H1 (cell line): ENCODE measurements at regions not wholly inside any gene's neighbourhood (a gene's known extent, or its start where the extent isn't known, plus 50 kb on each side); places are given as distances from the start of the nearest gene placed in this dataset.

ENCODE experiments used
- CTCF ChIA-PET: fragments of 300-600 bp; sonication (Branson Sonifier 250); formaldehyde crosslinking; loops from one replicate; lab custom pipeline; 2021; ENCODE audit not compliant: partially characterized antibody; lab: Charles Lee
- POLR2A ChIA-PET: fragments of 300-600 bp; sonication (Branson Sonifier 250); formaldehyde crosslinking; loops from one replicate; lab custom pipeline; 2021; ENCODE audit warnings: inconsistent platforms; ENCODE audit not compliant: partially characterized antibody; lab: Charles Lee
- DNase-seq, 2 experiments: peaks; one replicate each; pipeline versions ENCODE4 v3.0.0 to v3.0.0-alpha.2; 2010 to 2022; ENCODE audit warnings: low spot score in 2 of 2, low read depth in 1 of 2, mixed read lengths in 1 of 2
- FAIRE-seq: peaks from 2 replicates; lab custom pipeline; 2011; peaks lifted over from hg19 to GRCh38; lab: Jason Lieb, UNC
- H2AFZ ChIP-seq: 2 replicates; pipeline ENCODE4 v1.8.1; 2012; ENCODE audit warnings: low read length, inconsistent platforms
- H2AK5ac ChIP-seq: 2 replicates; pipeline ENCODE4 v1.6.1; 2013; ENCODE audit warnings: low read depth, low read length
- H2BK120ac ChIP-seq: replicated peaks from 2 replicates; pipeline ENCODE3; 2013; ENCODE audit warnings: low read depth, low read length, inconsistent platforms
- H2BK12ac ChIP-seq: 2 replicates; pipeline ENCODE4 v1.6.1; 2013; ENCODE audit warnings: low read depth, low read length
- H2BK15ac ChIP-seq: 2 replicates; pipeline ENCODE4 v1.6.1; 2013; ENCODE audit warnings: low read length
- H2BK20ac ChIP-seq: 2 replicates; pipeline ENCODE4 v1.6.1; 2013; ENCODE audit warnings: low read length
- H2BK5ac ChIP-seq: 2 replicates; pipeline ENCODE4 v1.6.1; 2013; ENCODE audit warnings: low read depth, low read length
- H3K14ac ChIP-seq: 2 replicates; pipeline ENCODE4 v1.6.1; 2013; ENCODE audit warnings: inconsistent platforms; ENCODE audit not compliant: insufficient read length
- H3K18ac ChIP-seq: 2 replicates; pipeline ENCODE4 v1.6.1; 2013; ENCODE audit warnings: low read length; ENCODE audit errors: extremely low read depth
- H3K23ac ChIP-seq: 2 replicates; pipeline ENCODE4 v1.6.1; 2013; ENCODE audit warnings: inconsistent platforms; ENCODE audit not compliant: insufficient read length
- H3K23me2 ChIP-seq: 2 replicates; pipeline ENCODE4 v1.6.1; 2013; ENCODE audit warnings: low read depth, low read length
- H3K27ac ChIP-seq: 2 replicates; pipeline ENCODE4 v1.6.1; 2011; ENCODE audit warnings: low read depth, low read length, inconsistent platforms
- H3K27me3 ChIP-seq, 4 experiments: replicated peaks in 1 of 4; 1 replicate in 1 of 4; 2 replicates in 3 of 4; pipeline versions ENCODE4 v1.6.1 to v1.8.1; 2011 to 2013; ENCODE audit warnings: low read length in 3 of 4, mild to moderate bottlenecking in 3 of 4, inconsistent platforms in 2 of 4, mixed read lengths in 2 of 4, moderate library complexity in 1 of 4; ENCODE audit not compliant: control insufficient read depth in 3 of 4, insufficient read depth in 3 of 4; ENCODE audit errors: extremely low read depth in 1 of 4
- H3K36me3 ChIP-seq, 4 experiments: 2 replicates each; pipeline versions ENCODE4 v1.6.1 to v1.8.1; 2011 to 2013; ENCODE audit warnings: mild to moderate bottlenecking in 4 of 4, low read length in 3 of 4, moderate library complexity in 2 of 4, control low read depth in 1 of 4, inconsistent platforms in 1 of 4; ENCODE audit not compliant: insufficient read depth in 4 of 4, control insufficient read depth in 2 of 4
- H3K4ac ChIP-seq: replicated peaks from 2 replicates; pipeline ENCODE3; 2013; ENCODE audit warnings: low read length, low read depth, mixed read lengths, inconsistent platforms; ENCODE audit not compliant: insufficient read length
- H3K4me1 ChIP-seq, 4 experiments: replicated peaks in 1 of 4; 1 replicate in 1 of 4; 2 replicates in 3 of 4; pipeline versions ENCODE4 v1.6.1 to v1.8.1; 2011 to 2013; ENCODE audit warnings: low read length in 3 of 4, inconsistent platforms in 2 of 4, mixed read lengths in 1 of 4; ENCODE audit not compliant: insufficient read depth in 4 of 4, control insufficient read depth in 3 of 4
- H3K4me2 ChIP-seq, 2 experiments: 2 replicates each; pipeline versions ENCODE4 v1.6.1 to v1.8.1; 2011 to 2013; ENCODE audit warnings: low read depth in 2 of 2, low read length in 2 of 2, control low read depth in 1 of 2, inconsistent platforms in 1 of 2, mild to moderate bottlenecking in 1 of 2; ENCODE audit not compliant: insufficient read depth in 1 of 2
- H3K4me3 ChIP-seq, 4 experiments: fragments of 200-600, 300-600 bp in 1 of 4; sonication (generic), shearing (Covaris generic), sonication (Bioruptor Twin) in 1 of 4; 2 replicates each; pipeline versions ENCODE4 v1.5.1 to v1.8.1; 2011 to 2016; ENCODE audit warnings: low read length in 4 of 4, low read depth in 3 of 4, control low read depth in 2 of 4, inconsistent platforms in 2 of 4, mild to moderate bottlenecking in 2 of 4, mixed read lengths in 1 of 4, moderate library complexity in 1 of 4; ENCODE audit not compliant: insufficient read depth in 2 of 4; ENCODE audit errors: extremely low read depth in 1 of 4
- H3K56ac ChIP-seq: replicated peaks from 2 replicates; pipeline ENCODE3; 2013; ENCODE audit warnings: low read depth, mild to moderate bottlenecking, mixed read lengths, low read length, inconsistent platforms; ENCODE audit not compliant: insufficient read length
- H3K79me1 ChIP-seq: 2 replicates; pipeline ENCODE4 v1.6.1; 2013; ENCODE audit warnings: low read depth, low read length, control low read depth
- H3K79me2 ChIP-seq, 2 experiments: 2 replicates each; pipeline versions ENCODE4 v1.6.1 to v1.8.1; 2012 to 2013; ENCODE audit warnings: low read length in 2 of 2, mild to moderate bottlenecking in 2 of 2, inconsistent platforms in 1 of 2; ENCODE audit not compliant: insufficient read depth in 2 of 2, control insufficient read depth in 1 of 2
- H3K9ac ChIP-seq, 4 experiments: replicated peaks in 1 of 4; 1 replicate in 1 of 4; 2 replicates in 3 of 4; pipeline versions ENCODE4 v1.6.1 to v1.8.1; 2011 to 2013; ENCODE audit warnings: low read depth in 3 of 4, low read length in 3 of 4, control low read depth in 2 of 4, mild to moderate bottlenecking in 2 of 4, moderate library complexity in 2 of 4, inconsistent platforms in 1 of 4; ENCODE audit errors: extremely low read depth in 1 of 4
- H3K9me3 ChIP-seq, 2 experiments: 2 replicates each; pipeline versions ENCODE4 v1.6.1 to v1.8.1; 2012 to 2013; ENCODE audit warnings: mild to moderate bottlenecking in 2 of 2, moderate library complexity in 2 of 2, control low read depth in 1 of 2, inconsistent platforms in 1 of 2, low read depth in 1 of 2, low read length in 1 of 2, mixed read lengths in 1 of 2; ENCODE audit not compliant: insufficient read depth in 2 of 2
- H4K20me1 ChIP-seq, 2 experiments: replicated peaks in 1 of 2; 2 replicates each; pipeline versions ENCODE3 to v1.8.1; 2011 to 2013; ENCODE audit warnings: inconsistent platforms in 2 of 2, low read length in 2 of 2, mild to moderate bottlenecking in 1 of 2; ENCODE audit not compliant: insufficient read depth in 2 of 2, control insufficient read depth in 1 of 2
- H4K5ac ChIP-seq: 2 replicates; pipeline ENCODE4 v1.6.1; 2013; ENCODE audit warnings: low read length, low read depth, mixed read lengths, inconsistent platforms; ENCODE audit not compliant: insufficient read length
- H4K8ac ChIP-seq: 2 replicates; pipeline ENCODE4 v1.8.0; 2013; ENCODE audit warnings: mild to moderate bottlenecking, moderate library complexity, low read length, inconsistent platforms; ENCODE audit not compliant: insufficient read depth; ENCODE audit errors: extremely low read depth
- H4K91ac ChIP-seq: replicated peaks from 2 replicates; pipeline ENCODE3; 2013; ENCODE audit warnings: low read length, mixed read lengths, inconsistent platforms; ENCODE audit not compliant: insufficient read length
- BACH1 ChIP-seq: IDR thresholded peaks from 2 replicates; pipeline ENCODE4 v1.6.1; 2012; ENCODE audit warnings: low read length, improper control_type of control experiment
- CHD2 ChIP-seq: IDR thresholded peaks from 2 replicates; pipeline ENCODE4 v1.6.1; 2012; ENCODE audit warnings: low read length, improper control_type of control experiment
- EZH2 ChIP-seq: fragments of 200-600 bp; sonication (generic); IDR thresholded peaks from 2 replicates; pipeline ENCODE4 v1.7.1; 2012; ENCODE audit warnings: low read depth, mild to moderate bottlenecking, moderate library complexity, low read length, inconsistent platforms; ENCODE audit not compliant: severe bottlenecking
- GABPA ChIP-seq: IDR thresholded peaks from 2 replicates; pipeline ENCODE4 v1.6.1; 2011; ENCODE audit warnings: mild to moderate bottlenecking, low read length, moderate library complexity, borderline replicate concordance; ENCODE audit not compliant: insufficient read depth
- KDM4A ChIP-seq: IDR thresholded peaks from one replicate; pipeline ENCODE4 v1.7.1; 2012; ENCODE audit warnings: low read depth, mild to moderate bottlenecking, moderate library complexity, low read length, inconsistent platforms; ENCODE audit not compliant: severe bottlenecking
- KDM5A ChIP-seq: fragments of 200-600 bp; IDR thresholded peaks from 2 replicates; pipeline ENCODE4 v1.7.1; 2012; ENCODE audit warnings: mild to moderate bottlenecking, low read length, inconsistent platforms, mixed read lengths
- MAFK ChIP-seq: IDR thresholded peaks from 2 replicates; pipeline ENCODE4 v1.6.1; 2012; ENCODE audit warnings: low read depth, mild to moderate bottlenecking, improper control_type of control experiment, low read length
- MAX ChIP-seq: IDR thresholded peaks from 2 replicates; pipeline ENCODE4 v1.6.1; 2012; ENCODE audit warnings: inconsistent platforms
- RBBP5 ChIP-seq: IDR thresholded peaks from 2 replicates; pipeline ENCODE4 v1.7.1; 2012; ENCODE audit warnings: low read depth, mild to moderate bottlenecking, inconsistent platforms, low read length, moderate library complexity, borderline replicate concordance
- RNF2 ChIP-seq: fragments of 200-900, 300-1000 bp; sonication (generic); IDR thresholded peaks from 2 replicates; pipeline ENCODE4 v1.7.1; 2016; ENCODE audit warnings: borderline replicate concordance, low read depth, mild to moderate bottlenecking, antibody characterized with exemption, low read length; ENCODE audit not compliant: poor library complexity, severe bottlenecking; ENCODE audit errors: missing control alignments
- SIRT6 ChIP-seq: IDR thresholded peaks from one replicate; pipeline ENCODE4 v1.7.1; 2012; ENCODE audit warnings: low read length, inconsistent platforms
- SRF ChIP-seq: IDR thresholded peaks from 2 replicates; pipeline ENCODE4 v1.6.1; 2011; ENCODE audit warnings: mild to moderate bottlenecking, low read depth, low read length, moderate library complexity
- TAF7 ChIP-seq: optimal IDR thresholded peaks from 2 replicates; pipeline ENCODE3; 2011; ENCODE audit warnings: low read depth, mild to moderate bottlenecking, inconsistent platforms, low read length, moderate library complexity, borderline replicate concordance
- WGBS, 2 experiments: shearing (Covaris generic) in 1 of 2; methylation state at CpG; one replicate each; pipeline versions ENCODE4 v1.1.6 to v1.1.7; 2013 to 2015; ENCODE audit warnings: low lambda C conversion rate in 2 of 2, mixed read lengths in 2 of 2, inconsistent platforms in 1 of 2, low coverage in 1 of 2, missing lambda C conversion rate in 1 of 2; ENCODE audit not compliant: insufficient replicate concordance in 2 of 2, insufficient coverage in 1 of 2, insufficient read length in 1 of 2; ENCODE audit errors: extremely low coverage in 1 of 2, missing lambda C conversion rate in 1 of 2; 5-methylcytosine and 5-hydroxymethylcytosine counted together

GRCh38 chr2:129731907-129732629, 247.4 kb upstream of the RAB6C start:
- Histone ChIP-seq H3K27ac (no peak overlapping the region), H3K23me2 (peaks cover 13% of the 10 kb centered on the region; the same call in 1 of the 2 replicates), H3K9me3 (peaks cover 0 to 8% of the 10 kb centered on the region in 2 experiments; a peak in 1 of 4 replicates), H4K20me1 (peaks cover 0 to 7% of the 10 kb centered on the region in 2 experiments), H3K36me3 (no peaks in the 10 kb centered on the region), H2BK20ac (no peak overlapping the region), H4K91ac (no peak overlapping the region), H3K4ac (no peak overlapping the region), H3K56ac (no peak overlapping the region), H2AK5ac (no peak overlapping the region), H2BK120ac (no peak overlapping the region), H4K8ac (no peak overlapping the region), H2BK5ac (no peak overlapping the region), H4K5ac (no peak overlapping the region), H3K9ac (no peak overlapping the region), H3K4me1 (no peaks in the 10 kb centered on the region), H2BK12ac (no peak overlapping the region), H3K27me3 (no peaks in the 10 kb centered on the region), H3K18ac (no peak overlapping the region), H2BK15ac (no peak overlapping the region), H3K4me2 (no peak overlapping the region), H3K14ac (no peak overlapping the region), H3K79me1 (no peaks in the 10 kb centered on the region), H2AFZ (no peak overlapping the region), H3K4me3 (no peak overlapping the region), H3K23ac (no peak overlapping the region), H3K79me2 (no peaks in the 10 kb centered on the region)
- 85% methylated on average over 6 of the region's 6 CpGs; no CpG with 5 or more reads in 1 of the 2 experiments for WGBS, 2 experiments
- TF ChIP-seq BACH1 (no peak), TAF7 (no peak), RNF2 (no peak), SRF (no peak), KDM4A (no peak), MAFK (no peak), EZH2 (no peak), RBBP5 (no peak), MAX (no peak), GABPA (no peak), KDM5A (no peak), SIRT6 (no peak), CHD2 (no peak)
- ChIA-PET POLR2A (no interaction called here), CTCF (interaction anchor here (0.7 to 1.5 kb wide), 5 partner anchors 11 to 118 kb away, joined by 3 to 7 read pairs (median 4); no protein-coding TSS in a partner anchor)
- DNase-seq (no peak), FAIRE-seq (no peak)
